AG09319 (cell line): ENCODE measurements at regions not wholly inside any gene's neighbourhood (a gene's known extent, or its start where the extent isn't known, plus 50 kb on each side); places are given as distances from the start of the nearest gene placed in this dataset.
A peak's percentile ranks its signal among the peaks of the same experiment; 100 is the strongest.

ENCODE experiments used
- DNase-seq: peaks from one replicate; pipeline ENCODE4 v3.0.0-alpha.2; 2010; ENCODE audit warnings: low read depth; ENCODE audit errors: extremely low read depth
- CTCF ChIP-seq: IDR thresholded peaks from 2 replicates; pipeline ENCODE4 v1.5.1; 2011; ENCODE audit warnings: low read depth, mild to moderate bottlenecking, inconsistent platforms, low read length, moderate library complexity

GRCh38 chr5:173759691-173760090 is 128.5 kb upstream of the CPEB4 start:
- TF ChIP-seq CTCF = no peak
- no peak for DNase-seq

GRCh38 chr5:173760461-173761177 is 127.5 kb upstream of the CPEB4 start:
- DNase-seq = no peak

GRCh38 chr5:173761178-173761513 is 127.0 kb upstream of the CPEB4 start:
- DNase-seq = no peak
- TF ChIP-seq CTCF = no peak

More at GRCh38 chr5:173760461-173761177, 127.5 kb upstream of the CPEB4 start:
- no peak for TF ChIP-seq CTCF

- TF ChIP-seq CTCF = no peak
- DNase-seq = no peak
These were observed 126.1 kb upstream of the CPEB4 start for GRCh38 chr5:173762045-173762444.

- TF ChIP-seq CTCF = no peak
- DNase-seq = no peak
These were observed 125.2 kb upstream of the CPEB4 start for GRCh38 chr5:173762930-173763329.

- no peak for TF ChIP-seq CTCF
- no peak for DNase-seq
These were observed 124.7 kb upstream of the CPEB4 start for GRCh38 chr5:173763410-173763809.

DNA sequence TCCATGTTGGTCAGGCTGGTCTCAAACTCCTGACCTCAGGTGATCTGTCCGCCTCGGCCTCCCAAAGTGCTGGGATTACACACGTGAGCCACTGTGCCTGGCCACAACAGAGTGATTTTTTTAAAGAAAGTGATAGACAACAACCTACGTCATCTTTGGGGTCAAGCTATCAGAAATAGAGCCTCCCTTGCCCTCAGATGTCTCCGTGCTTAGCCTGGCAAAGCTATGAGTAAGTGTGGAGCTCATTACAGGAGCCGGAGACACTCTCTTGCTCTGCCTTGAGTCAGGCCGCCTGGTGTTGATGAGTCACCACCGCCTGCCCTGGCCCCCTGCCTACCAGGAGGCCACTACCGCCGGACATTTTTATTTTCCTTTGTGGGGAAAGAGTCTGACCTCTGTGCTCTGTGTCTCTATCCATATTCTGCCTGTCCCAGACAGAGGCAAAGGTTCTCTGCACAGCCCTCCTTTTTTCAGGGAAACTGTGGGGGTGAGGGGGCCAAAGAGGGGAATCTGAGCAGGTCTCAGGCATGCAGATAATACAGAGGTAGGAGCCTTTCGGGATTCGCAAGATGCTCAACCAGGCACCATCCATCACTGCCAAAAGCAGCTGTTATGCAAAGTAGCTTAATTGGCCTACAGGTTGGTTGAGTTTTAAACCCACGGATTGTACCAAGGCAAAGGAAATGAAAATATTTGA is 123.7 kb upstream of the CPEB4 start:
- peak; percentile 77 for DNase-seq
- TF ChIP-seq CTCF = no peak
